Nephron (organoid): ENCODE measurements at regions not wholly inside any gene's neighbourhood (a gene's known extent, or its start where the extent isn't known, plus 50 kb on each side); places are given as distances from the start of the nearest gene placed in this dataset.

Experiments used
- H3K27ac Mint-ChIP-seq, 3 experiments: 2 replicates each; pipeline ENCODE4 v1.8.0; 2020; ENCODE audit warnings: mixed read lengths in 3 of 3, mild to moderate bottlenecking in 2 of 3, moderate library complexity in 1 of 3
- H3K27me3 Mint-ChIP-seq: 2 replicates; pipeline ENCODE4 v1.8.0; 2021; ENCODE audit warnings: low read depth, mild to moderate bottlenecking, moderate library complexity, mixed read lengths
- H3K36me3 Mint-ChIP-seq: 2 replicates; pipeline ENCODE4 v1.8.0; 2020; ENCODE audit warnings: low read depth, mixed read lengths
- H3K4me1 Mint-ChIP-seq: 2 replicates; pipeline ENCODE4 v1.8.0; 2020; ENCODE audit warnings: mixed read lengths
- H3K4me3 Mint-ChIP-seq, 3 experiments: 2 replicates each; pipeline ENCODE4 v1.8.0; 2020; ENCODE audit warnings: mild to moderate bottlenecking in 3 of 3, mixed read lengths in 3 of 3, moderate library complexity in 2 of 3
- H3K9me3 Mint-ChIP-seq: 2 replicates; pipeline ENCODE4 v1.8.0; 2020; ENCODE audit warnings: mixed read lengths
- TF ChIP-seq, protein P1 (sequence below), 3 experiments: fragments of 200-600 bp; sonication (generic); IDR thresholded peaks; one replicate each; pipeline ENCODE4 v1.5.0; 2021; ENCODE audit warnings: antibody characterized with exemption in 3 of 3; ENCODE audit not compliant: unreplicated experiment in 3 of 3

DNA sequence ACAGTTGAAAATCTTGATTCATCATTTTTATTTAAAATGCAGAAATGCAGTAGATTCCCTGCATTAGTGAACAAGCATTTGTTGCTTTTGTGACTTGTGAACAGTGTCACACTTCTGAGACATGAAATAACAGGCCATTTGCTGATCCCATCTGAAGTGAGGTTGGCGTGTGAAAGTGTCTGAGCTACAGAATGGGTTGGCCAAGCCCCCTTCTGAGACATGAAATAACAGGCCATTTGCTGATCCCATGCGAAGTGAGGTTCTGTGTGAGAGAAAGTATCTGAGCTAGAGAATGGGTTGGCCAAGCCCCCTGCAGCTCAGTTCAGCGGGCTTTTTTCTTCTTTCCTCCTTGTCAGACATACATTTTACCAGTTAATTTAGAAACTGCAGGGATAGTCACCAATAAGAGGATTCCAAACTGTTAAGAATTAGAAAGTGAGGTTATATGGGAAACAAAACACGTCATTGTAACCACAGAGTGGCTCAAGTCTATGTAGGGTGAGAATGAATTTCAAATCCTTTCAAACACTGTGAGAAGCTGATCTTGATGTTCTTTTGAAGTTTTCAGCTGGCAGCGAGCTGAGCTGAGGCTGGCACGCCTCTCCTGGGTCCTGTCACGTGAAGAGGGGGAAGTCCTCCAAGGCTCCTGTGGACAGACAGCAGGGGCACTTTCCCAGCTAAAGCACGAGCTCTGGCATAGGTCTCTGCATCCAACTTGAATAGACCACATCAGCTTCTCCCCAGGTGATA lies 339.2 kb upstream of the SALL3 start:
- Mint-ChIP-seq H3K4me1 (peaks cover 19% of the 10 kb centered on the region), H3K27me3 (peaks cover 29% of the 10 kb centered on the region), H3K27ac (no peak overlapping the region), H3K4me3 (no peak overlapping the region), H3K9me3 (peaks cover 3% of the 10 kb centered on the region), H3K36me3 (peaks cover 3% of the 10 kb centered on the region)
- TF ChIP-seq, protein P1, sequence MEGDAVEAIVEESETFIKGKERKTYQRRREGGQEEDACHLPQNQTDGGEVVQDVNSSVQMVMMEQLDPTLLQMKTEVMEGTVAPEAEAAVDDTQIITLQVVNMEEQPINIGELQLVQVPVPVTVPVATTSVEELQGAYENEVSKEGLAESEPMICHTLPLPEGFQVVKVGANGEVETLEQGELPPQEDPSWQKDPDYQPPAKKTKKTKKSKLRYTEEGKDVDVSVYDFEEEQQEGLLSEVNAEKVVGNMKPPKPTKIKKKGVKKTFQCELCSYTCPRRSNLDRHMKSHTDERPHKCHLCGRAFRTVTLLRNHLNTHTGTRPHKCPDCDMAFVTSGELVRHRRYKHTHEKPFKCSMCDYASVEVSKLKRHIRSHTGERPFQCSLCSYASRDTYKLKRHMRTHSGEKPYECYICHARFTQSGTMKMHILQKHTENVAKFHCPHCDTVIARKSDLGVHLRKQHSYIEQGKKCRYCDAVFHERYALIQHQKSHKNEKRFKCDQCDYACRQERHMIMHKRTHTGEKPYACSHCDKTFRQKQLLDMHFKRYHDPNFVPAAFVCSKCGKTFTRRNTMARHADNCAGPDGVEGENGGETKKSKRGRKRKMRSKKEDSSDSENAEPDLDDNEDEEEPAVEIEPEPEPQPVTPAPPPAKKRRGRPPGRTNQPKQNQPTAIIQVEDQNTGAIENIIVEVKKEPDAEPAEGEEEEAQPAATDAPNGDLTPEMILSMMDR (IDR thresholded peaks at IDR 0.05; ENCODE audit: unreplicated experiment in 3 of 3) = no peak

DNA sequence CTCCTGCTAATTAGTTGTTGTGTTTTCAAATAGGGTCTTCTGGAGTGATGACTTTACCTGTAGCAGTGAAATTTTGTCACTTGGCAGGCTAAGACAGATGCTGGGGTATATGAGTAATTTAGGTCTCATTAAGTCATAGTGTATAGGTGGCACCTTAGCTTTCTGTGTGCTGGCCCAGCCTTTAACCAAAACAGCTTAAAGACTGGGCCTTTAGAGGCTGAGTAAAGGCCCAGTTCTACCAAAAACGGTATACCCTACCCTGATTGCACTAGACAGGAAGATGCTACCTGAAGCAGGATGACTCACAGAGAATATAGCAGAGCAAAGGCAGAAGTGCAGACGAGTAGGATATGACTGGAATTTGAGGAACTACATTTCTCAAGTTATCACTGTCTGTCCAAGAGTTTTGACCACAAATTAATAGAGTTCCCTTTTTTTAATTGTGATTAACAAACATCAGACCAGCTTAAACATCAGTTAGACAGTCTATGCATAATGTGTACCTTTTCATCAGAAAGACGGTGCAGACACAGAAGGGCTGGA lies 337.9 kb upstream of the SALL3 start:
- H3K27me3 Mint-ChIP-seq = peaks cover 18% of the 10 kb centered on the region
- TF ChIP-seq, protein P1 (IDR thresholded peaks at IDR 0.05; ENCODE audit: unreplicated experiment in 3 of 3) = no peak
- no peak overlapping the region for H3K4me3 Mint-ChIP-seq
- H3K4me1 Mint-ChIP-seq = peaks cover 19% of the 10 kb centered on the region
- H3K27ac Mint-ChIP-seq = no peak overlapping the region
- no peaks in the 10 kb centered on the region for H3K9me3 Mint-ChIP-seq
- H3K36me3 Mint-ChIP-seq = peaks cover 3% of the 10 kb centered on the region

DNA sequence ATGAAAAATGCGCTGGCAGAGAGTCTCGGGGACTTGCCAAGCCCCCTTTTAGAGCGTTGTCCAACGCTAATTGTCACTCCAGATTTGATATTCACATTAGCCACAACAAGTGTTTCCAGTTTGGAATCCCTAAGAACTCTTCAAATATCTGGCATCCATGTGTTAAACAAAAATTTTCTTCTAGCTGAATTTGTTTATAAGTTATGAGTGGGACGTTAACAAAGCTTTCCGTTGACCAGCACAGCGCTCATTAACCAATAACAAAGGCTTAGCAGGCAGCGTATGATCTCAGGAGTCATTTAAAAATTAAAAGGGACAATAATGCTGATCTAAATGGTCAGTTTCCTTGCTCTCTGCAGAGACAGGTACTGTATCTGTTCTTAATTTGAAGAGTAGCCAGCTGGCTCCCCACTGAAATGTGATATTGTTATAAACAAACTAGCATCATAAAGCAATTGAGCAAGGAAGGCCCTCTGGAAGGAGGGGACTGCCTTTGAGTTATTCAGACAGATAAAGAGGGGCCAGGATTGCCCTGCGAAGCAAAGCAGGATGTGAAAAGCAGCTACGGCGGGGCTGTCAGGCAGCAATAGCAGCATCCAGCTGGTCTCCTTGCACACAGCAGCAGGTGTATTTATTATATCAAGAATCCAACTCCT lies 337.2 kb upstream of the SALL3 start:
- no peaks in the 10 kb centered on the region for H3K9me3 Mint-ChIP-seq
- peaks cover 19% of the 10 kb centered on the region for H3K4me1 Mint-ChIP-seq
- H3K27me3 Mint-ChIP-seq = peaks cover 20% of the 10 kb centered on the region
- no peak overlapping the region for H3K4me3 Mint-ChIP-seq
- H3K27ac Mint-ChIP-seq = no peak overlapping the region
- peaks cover 3% of the 10 kb centered on the region for H3K36me3 Mint-ChIP-seq
- TF ChIP-seq, protein P1 (IDR thresholded peaks at IDR 0.05; ENCODE audit: unreplicated experiment in 3 of 3) = no peak

DNA sequence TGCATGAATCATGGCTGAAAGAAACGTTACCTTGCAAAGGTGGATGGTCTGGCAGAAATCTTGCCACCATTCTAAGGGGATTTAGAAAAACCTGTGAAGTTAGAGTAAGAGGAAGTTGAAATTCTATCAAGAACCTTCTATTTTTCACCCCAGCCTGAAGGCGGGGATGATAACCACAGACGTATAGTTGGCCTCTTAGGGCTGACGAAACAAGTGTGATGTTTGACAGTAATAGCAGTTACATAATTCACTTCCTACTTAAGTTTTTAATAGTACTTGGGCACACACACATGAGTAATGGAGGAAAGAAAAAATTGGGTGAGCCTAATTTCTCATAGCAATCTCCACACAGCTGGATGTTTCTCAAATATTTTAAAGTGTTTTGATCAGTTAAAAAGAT lies 336.6 kb upstream of the SALL3 start:
- no peaks in the 10 kb centered on the region for H3K9me3 Mint-ChIP-seq
- peaks cover 3% of the 10 kb centered on the region for H3K36me3 Mint-ChIP-seq
- H3K27ac Mint-ChIP-seq = no peak overlapping the region
- H3K27me3 Mint-ChIP-seq = peaks cover 24% of the 10 kb centered on the region
- TF ChIP-seq, protein P1 (IDR thresholded peaks at IDR 0.05; ENCODE audit: unreplicated experiment in 3 of 3) = no peak
- peaks cover 19% of the 10 kb centered on the region for H3K4me1 Mint-ChIP-seq
- no peak overlapping the region for H3K4me3 Mint-ChIP-seq

DNA sequence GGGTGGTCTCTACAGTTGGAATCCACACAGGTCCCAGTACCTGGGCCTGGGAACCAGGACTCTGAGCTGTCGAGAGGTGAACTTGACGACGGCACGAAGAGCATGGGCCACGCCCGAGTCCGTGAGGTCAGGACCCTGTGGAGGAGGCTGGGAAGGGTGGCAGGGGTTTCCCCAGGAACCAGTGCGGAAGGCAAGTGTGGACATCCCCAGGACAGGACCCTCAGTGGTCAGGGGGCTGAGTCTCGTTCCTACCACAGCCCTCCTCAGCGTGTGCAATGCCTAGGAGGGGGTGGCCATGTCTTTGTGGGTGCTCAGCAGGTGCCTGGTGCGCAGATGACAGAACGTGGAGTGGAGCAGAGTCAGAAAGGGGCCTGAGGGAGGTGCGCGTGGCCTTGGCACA lies 335.6 kb upstream of the SALL3 start:
- H3K4me1 Mint-ChIP-seq = peaks cover 16% of the 10 kb centered on the region
- H3K27ac Mint-ChIP-seq = no peak overlapping the region
- H3K4me3 Mint-ChIP-seq = no peak overlapping the region
- TF ChIP-seq, protein P1 (IDR thresholded peaks at IDR 0.05; ENCODE audit: unreplicated experiment in 3 of 3) = no peak
- no peaks in the 10 kb centered on the region for H3K36me3 Mint-ChIP-seq
- peaks cover 4% of the 10 kb centered on the region for H3K9me3 Mint-ChIP-seq
- H3K27me3 Mint-ChIP-seq = peaks cover 29% of the 10 kb centered on the region
